Panc1 (cell line): ENCODE measurements at regions not wholly inside any gene's neighbourhood (a gene's known extent, or its start where the extent isn't known, plus 50 kb on each side); places are given as distances from the start of the nearest gene placed in this dataset.

Source experiments
- POLR2AphosphoS5 ChIP-seq: IDR thresholded peaks from 2 replicates; pipeline ENCODE4 v1.6.1; 2012; ENCODE audit warnings: mild to moderate bottlenecking, low read depth, low read length, moderate library complexity
- TF ChIP-seq, protein P1 (sequence below): fragments of 450-650 bp; IDR thresholded peaks from 2 replicates; pipeline ENCODE4 v1.5.1; 2017; ENCODE audit warnings: mild to moderate bottlenecking
- TF ChIP-seq, protein P2 (sequence below), 2 experiments: IDR thresholded peaks; 2 replicates each; pipeline ENCODE4 v1.6.1; 2011 to 2012; ENCODE audit warnings: low read depth in 2 of 2, control low read depth in 1 of 2, low read length in 1 of 2, mild to moderate bottlenecking in 1 of 2, moderate library complexity in 1 of 2; ENCODE audit not compliant: insufficient read depth in 1 of 2

DNA sequence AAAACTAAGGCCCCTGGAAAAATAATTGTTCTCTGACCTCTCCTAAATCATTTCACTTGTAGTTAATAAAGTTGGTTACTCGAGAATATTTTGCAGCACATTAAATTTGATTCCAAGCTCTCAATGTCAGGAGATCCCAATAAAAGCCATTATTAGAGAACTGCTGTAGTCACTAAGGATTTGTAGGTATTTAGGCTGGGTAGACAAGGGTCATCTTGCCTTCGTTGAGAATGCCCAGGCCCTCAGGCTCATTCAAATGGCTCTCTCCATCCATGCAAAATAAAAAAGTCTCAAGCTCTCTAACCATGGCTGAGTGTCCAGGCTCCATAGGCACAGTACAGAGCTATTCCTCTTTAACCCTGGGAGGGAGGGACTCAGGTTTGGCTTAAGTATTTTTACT lies 117.0 kb upstream of the HMGCLL1 start:
- TF ChIP-seq, protein P1, sequence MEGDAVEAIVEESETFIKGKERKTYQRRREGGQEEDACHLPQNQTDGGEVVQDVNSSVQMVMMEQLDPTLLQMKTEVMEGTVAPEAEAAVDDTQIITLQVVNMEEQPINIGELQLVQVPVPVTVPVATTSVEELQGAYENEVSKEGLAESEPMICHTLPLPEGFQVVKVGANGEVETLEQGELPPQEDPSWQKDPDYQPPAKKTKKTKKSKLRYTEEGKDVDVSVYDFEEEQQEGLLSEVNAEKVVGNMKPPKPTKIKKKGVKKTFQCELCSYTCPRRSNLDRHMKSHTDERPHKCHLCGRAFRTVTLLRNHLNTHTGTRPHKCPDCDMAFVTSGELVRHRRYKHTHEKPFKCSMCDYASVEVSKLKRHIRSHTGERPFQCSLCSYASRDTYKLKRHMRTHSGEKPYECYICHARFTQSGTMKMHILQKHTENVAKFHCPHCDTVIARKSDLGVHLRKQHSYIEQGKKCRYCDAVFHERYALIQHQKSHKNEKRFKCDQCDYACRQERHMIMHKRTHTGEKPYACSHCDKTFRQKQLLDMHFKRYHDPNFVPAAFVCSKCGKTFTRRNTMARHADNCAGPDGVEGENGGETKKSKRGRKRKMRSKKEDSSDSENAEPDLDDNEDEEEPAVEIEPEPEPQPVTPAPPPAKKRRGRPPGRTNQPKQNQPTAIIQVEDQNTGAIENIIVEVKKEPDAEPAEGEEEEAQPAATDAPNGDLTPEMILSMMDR, result no peak
- TF ChIP-seq, protein P2, sequence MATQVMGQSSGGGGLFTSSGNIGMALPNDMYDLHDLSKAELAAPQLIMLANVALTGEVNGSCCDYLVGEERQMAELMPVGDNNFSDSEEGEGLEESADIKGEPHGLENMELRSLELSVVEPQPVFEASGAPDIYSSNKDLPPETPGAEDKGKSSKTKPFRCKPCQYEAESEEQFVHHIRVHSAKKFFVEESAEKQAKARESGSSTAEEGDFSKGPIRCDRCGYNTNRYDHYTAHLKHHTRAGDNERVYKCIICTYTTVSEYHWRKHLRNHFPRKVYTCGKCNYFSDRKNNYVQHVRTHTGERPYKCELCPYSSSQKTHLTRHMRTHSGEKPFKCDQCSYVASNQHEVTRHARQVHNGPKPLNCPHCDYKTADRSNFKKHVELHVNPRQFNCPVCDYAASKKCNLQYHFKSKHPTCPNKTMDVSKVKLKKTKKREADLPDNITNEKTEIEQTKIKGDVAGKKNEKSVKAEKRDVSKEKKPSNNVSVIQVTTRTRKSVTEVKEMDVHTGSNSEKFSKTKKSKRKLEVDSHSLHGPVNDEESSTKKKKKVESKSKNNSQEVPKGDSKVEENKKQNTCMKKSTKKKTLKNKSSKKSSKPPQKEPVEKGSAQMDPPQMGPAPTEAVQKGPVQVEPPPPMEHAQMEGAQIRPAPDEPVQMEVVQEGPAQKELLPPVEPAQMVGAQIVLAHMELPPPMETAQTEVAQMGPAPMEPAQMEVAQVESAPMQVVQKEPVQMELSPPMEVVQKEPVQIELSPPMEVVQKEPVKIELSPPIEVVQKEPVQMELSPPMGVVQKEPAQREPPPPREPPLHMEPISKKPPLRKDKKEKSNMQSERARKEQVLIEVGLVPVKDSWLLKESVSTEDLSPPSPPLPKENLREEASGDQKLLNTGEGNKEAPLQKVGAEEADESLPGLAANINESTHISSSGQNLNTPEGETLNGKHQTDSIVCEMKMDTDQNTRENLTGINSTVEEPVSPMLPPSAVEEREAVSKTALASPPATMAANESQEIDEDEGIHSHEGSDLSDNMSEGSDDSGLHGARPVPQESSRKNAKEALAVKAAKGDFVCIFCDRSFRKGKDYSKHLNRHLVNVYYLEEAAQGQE (IDR thresholded peaks at IDR 0.05; ENCODE audit: insufficient read depth in 1 of 2, low read depth in 2 of 2, low read length in 1 of 2), result no peak
- TF ChIP-seq POLR2AphosphoS5, result no peak
